HG03135 (cell line): ENCODE measurements at regions not wholly inside any gene's neighbourhood (a gene's known extent, or its start where the extent isn't known, plus 50 kb on each side); places are given as distances from the start of the nearest gene placed in this dataset.

Experiments used
- ATAC-seq: cut with Tn5 transposase; IDR thresholded peaks from one replicate; pipeline ENCODE4 v1.9.1; 2021; ENCODE audit warnings: mild to moderate bottlenecking, moderate library complexity; ENCODE audit not compliant: unreplicated experiment

GRCh38 chr12:86349196-86349595 is 93.0 kb upstream of the MGAT4C start:
- no peak for ATAC-seq

GRCh38 chr12:86333955-86334522 is 77.8 kb upstream of the MGAT4C start:
- ATAC-seq: no peak

- ATAC-seq: no peak
Measured at GRCh38 chr12:86331457-86331856, 75.3 kb upstream of the MGAT4C start.

- no peak for ATAC-seq
Measured at GRCh38 chr12:86331012-86331411, 74.8 kb upstream of the MGAT4C start.

- no peak for ATAC-seq
Measured at GRCh38 chr12:86312232-86312631, 56.0 kb upstream of the MGAT4C start.
